Stomach (tissue), 8 donors: ENCODE measurements at regions not wholly inside any gene's neighbourhood (a gene's known extent, or its start where the extent isn't known, plus 50 kb on each side); places are given as distances from the start of the nearest gene placed in this dataset.
A peak's percentile ranks its signal among the peaks of the same experiment; 100 is the strongest.

ENCODE experiments used
- DNase-seq, 2 donors: peaks; one replicate each; pipeline versions ENCODE4 v3.0.0 to v3.0.0-alpha.2; 2013 to 2019
- H3K27ac ChIP-seq, 5 donors: fragments of 200-600 bp in 4 of 5; sonication (generic) in 4 of 5; one replicate each; pipeline ENCODE4 v1.5.1; 2013 to 2019; ENCODE audit warnings: mild to moderate bottlenecking in 1 of 5, moderate library complexity in 1 of 5
- H3K27me3 ChIP-seq, 3 donors: fragments of 200-600 bp; sonication (generic); one replicate each; pipeline ENCODE4 v1.5.1; 2017 to 2019; ENCODE audit warnings: mixed run types in 1 of 3
- H3K36me3 ChIP-seq, 4 donors: fragments of 200-600 bp; sonication (generic); 1 replicate in 3 of 4; 2 replicates in 1 of 4; pipeline ENCODE4 v1.5.1; 2016 to 2019
- H3K4me1 ChIP-seq, 4 donors: fragments of 200-600 bp; sonication (generic); one replicate each; pipeline ENCODE4 v1.5.1; 2016 to 2019
- H3K4me3 ChIP-seq, 4 donors: fragments of 200-600 bp; sonication (generic) in 3 of 4; one replicate each; pipeline ENCODE4 v1.5.1; 2016 to 2019; ENCODE audit warnings: mild to moderate bottlenecking in 1 of 4
- H3K9me3 ChIP-seq, 4 donors: fragments of 200-600 bp; sonication (generic); one replicate each; pipeline ENCODE4 v1.5.1; 2016 to 2019
- EP300 ChIP-seq: sonication (generic); formaldehyde crosslinking; IDR thresholded peaks from one replicate; pipeline ENCODE4 v1.6.1; 2017; ENCODE audit warnings: antibody characterized with exemption
- POLR2A ChIP-seq, 4 donors: fragments of 450-650 bp; IDR thresholded peaks; one replicate each; pipeline ENCODE4 v1.6.1; 2016; ENCODE audit warnings: antibody characterized with exemption in 4 of 4, control low read depth in 2 of 4, mild to moderate bottlenecking in 1 of 4, moderate library complexity in 1 of 4
- POLR2AphosphoS5 ChIP-seq, 3 donors: sonication (generic); formaldehyde crosslinking; IDR thresholded peaks; one replicate each; pipeline ENCODE4 v1.6.1; 2016; ENCODE audit warnings: antibody characterized with exemption in 3 of 3
- WGBS, 5 donors: extraction: QIAGEN DNeasy Blood & Tissue Kit in 3 of 5; methylation state at CpG; one replicate each; pipeline versions ENCODE4 v1.1.5 to v1.1.7; 2013 to 2018; 5-methylcytosine and 5-hydroxymethylcytosine counted together
- intact Hi-C: fragments of 100-400 bp; cut with DNase I; formaldehyde crosslinking; loops from one replicate; pipeline ENCODE4 v1.15.1; 2023; ENCODE audit warnings: low total_unique reads
- TF ChIP-seq, protein P1 (sequence below), 7 experiments: fragments of 450-650 bp in 4 of 7; fragments of 200-600 bp in 3 of 7; sonication (generic) in 3 of 7; IDR thresholded peaks; one replicate each; pipeline ENCODE4 v1.5.1; 2016 to 2019; ENCODE audit warnings: antibody characterized with exemption in 7 of 7, control low read depth in 2 of 7, mild to moderate bottlenecking in 1 of 7
- donor health status: healthy with polysubstance abuse.
- donor health status: Bipolar disorder and iron deficiency.
- donor health status: healthy.

- Histone ChIP-seq H3K4me3 (no peak overlapping the region), H3K9me3 (peaks cover 0 to 3% (median 0%) of the 10 kb centered on the region in 4 donors), H3K27me3 (no peaks in the 10 kb centered on the region), H3K36me3 (no peaks in the 10 kb centered on the region), H3K4me1 (no peaks in the 10 kb centered on the region), H3K27ac (no peak overlapping the region)
- TF ChIP-seq POLR2A (IDR thresholded peaks at IDR 0.05), result no peak
- TF ChIP-seq EP300, result no peak
- no peak for TF ChIP-seq POLR2AphosphoS5 (IDR thresholded peaks at IDR 0.05)
- TF ChIP-seq, protein P1, sequence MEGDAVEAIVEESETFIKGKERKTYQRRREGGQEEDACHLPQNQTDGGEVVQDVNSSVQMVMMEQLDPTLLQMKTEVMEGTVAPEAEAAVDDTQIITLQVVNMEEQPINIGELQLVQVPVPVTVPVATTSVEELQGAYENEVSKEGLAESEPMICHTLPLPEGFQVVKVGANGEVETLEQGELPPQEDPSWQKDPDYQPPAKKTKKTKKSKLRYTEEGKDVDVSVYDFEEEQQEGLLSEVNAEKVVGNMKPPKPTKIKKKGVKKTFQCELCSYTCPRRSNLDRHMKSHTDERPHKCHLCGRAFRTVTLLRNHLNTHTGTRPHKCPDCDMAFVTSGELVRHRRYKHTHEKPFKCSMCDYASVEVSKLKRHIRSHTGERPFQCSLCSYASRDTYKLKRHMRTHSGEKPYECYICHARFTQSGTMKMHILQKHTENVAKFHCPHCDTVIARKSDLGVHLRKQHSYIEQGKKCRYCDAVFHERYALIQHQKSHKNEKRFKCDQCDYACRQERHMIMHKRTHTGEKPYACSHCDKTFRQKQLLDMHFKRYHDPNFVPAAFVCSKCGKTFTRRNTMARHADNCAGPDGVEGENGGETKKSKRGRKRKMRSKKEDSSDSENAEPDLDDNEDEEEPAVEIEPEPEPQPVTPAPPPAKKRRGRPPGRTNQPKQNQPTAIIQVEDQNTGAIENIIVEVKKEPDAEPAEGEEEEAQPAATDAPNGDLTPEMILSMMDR (IDR thresholded peaks at IDR 0.05), result no peak
- peak in 1 of 2 donors; percentile 36 for DNase-seq
- 18 to 41% (median 36%) methylated on average over 7 of the region's 7 CpGs for WGBS, 5 donors
- intact Hi-C loops, result no loop called here
These were observed 201.6 kb upstream of the TMC3 start for GRCh38 chr15:81575436-81576123.

DNA sequence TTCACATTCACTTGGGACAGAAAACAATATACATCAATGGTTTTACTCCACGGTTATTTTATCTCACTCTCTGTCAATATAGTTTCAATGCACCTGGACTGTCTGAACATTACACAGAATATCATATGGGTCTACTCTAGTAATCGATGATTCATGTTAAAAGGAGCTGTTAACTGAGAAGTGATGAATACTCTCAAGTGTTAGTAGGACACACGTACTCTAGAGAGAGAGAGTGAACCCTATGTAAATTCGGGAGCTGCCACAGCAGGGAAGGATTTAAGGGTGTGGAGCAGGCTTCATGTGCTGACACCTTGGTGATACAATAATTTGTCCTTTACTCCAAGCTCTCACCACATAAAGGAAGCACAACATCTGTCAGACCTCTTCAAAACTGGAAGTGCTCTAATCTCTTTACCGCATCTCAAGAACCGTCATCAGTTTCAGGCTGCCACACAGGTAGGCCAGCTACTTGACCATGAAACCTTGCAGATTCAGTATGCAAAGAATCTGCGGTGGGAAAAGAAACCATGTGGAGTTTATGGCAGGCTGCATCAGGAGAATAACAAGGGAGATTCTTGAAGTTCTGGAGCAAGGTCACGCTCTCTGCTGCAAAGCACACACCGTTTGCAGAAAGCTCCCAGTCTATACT, 199.2 kb upstream of the TMC3 start:
- Histone ChIP-seq H3K4me1 (no peaks in the 10 kb centered on the region), H3K36me3 (no peaks in the 10 kb centered on the region), H3K9me3 (no peaks in the 10 kb centered on the region), H3K27me3 (no peaks in the 10 kb centered on the region), H3K27ac (no peak overlapping the region), H3K4me3 (no peak overlapping the region)
- WGBS, 5 donors, result 68 to 83% (median 80%) methylated on average over 9 of the region's 9 CpGs
- intact Hi-C loops, result no loop called here
- no peak for DNase-seq
- no peak for TF ChIP-seq POLR2A (IDR thresholded peaks at IDR 0.05)
- no peak for TF ChIP-seq POLR2AphosphoS5 (IDR thresholded peaks at IDR 0.05)
- TF ChIP-seq, protein P1 (IDR thresholded peaks at IDR 0.05), result no peak
- no peak for TF ChIP-seq EP300

DNA sequence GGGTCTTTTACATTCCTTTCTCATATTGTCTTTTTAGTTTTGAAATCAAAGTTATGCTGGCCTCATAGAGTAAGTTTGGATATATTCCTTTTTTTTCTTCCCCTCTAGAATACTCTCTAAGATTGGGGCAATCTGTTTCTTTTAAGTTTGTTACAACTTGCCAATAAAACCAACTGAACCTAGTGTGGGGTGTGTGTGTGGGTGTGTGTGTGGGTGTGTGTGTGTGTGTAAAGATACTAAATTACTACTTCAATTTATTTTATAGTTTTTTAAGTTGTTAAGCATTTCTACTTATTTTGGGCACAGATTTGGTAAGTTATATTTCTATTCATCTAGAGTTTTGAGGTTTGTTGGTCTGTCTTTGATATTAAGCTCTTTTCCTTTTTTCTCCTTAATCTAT, 198.2 kb upstream of the TMC3 start:
- no peak for DNase-seq
- no peaks in the 10 kb centered on the region for H3K4me1 ChIP-seq
- no peaks in the 10 kb centered on the region for H3K36me3 ChIP-seq
- no peaks in the 10 kb centered on the region for H3K27me3 ChIP-seq
- no peak overlapping the region for H3K27ac ChIP-seq
- intact Hi-C loops, result no loop called here
- H3K4me3 ChIP-seq, result no peak overlapping the region
- H3K9me3 ChIP-seq, result no peaks in the 10 kb centered on the region
- TF ChIP-seq, protein P1 (IDR thresholded peaks at IDR 0.05), result no peak
- TF ChIP-seq EP300, result no peak
- no peak for TF ChIP-seq POLR2A (IDR thresholded peaks at IDR 0.05)
- TF ChIP-seq POLR2AphosphoS5 (IDR thresholded peaks at IDR 0.05), result no peak

DNA sequence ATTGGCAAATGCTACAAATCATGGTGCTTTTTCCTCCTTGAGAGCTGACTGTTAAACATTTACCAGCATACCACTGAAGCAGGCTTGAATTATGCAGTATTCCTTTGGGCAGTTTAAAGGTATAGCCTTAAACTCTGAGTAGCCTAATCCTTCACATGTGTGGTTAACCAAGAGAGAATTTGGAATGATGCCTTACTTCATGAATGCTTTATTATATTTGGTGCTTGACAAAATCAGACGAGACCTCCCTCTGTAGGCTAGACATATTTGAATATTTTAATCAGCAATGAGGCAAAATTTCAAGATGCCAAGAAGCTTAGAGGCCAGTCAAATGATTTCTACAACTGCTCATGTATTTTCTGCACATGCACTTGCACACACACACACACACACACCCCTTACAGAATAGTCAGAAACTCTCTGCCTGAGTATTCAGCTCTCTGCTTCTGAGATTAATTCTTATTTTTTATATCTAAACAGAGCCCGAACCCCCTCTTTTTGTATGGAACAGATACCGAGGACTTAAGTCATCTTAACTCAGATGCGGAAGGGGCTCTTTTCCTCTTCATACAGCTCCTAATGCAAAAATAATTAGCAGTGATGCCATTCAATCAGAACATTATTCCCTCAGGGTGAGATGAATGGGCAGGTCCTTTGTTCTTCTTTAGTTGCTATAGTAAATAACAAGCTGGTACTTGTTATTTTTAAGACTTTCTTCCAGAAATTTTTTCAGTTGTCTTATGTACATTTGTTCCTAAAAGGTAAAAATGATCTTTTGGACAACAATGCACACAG, 195.5 kb upstream of the TMC3 start:
- WGBS, 5 donors, result 78 to 83% (median 80%) methylated on average over 4 of the region's 4 CpGs
- Histone ChIP-seq H3K4me3 (no peak overlapping the region), H3K36me3 (no peaks in the 10 kb centered on the region), H3K4me1 (no peaks in the 10 kb centered on the region), H3K27ac (no peak overlapping the region), H3K27me3 (no peaks in the 10 kb centered on the region), H3K9me3 (no peaks in the 10 kb centered on the region)
- intact Hi-C loops, result no loop called here
- DNase-seq, result no peak
- TF ChIP-seq POLR2A (IDR thresholded peaks at IDR 0.05), result no peak
- TF ChIP-seq, protein P1 (IDR thresholded peaks at IDR 0.05), result no peak
- TF ChIP-seq POLR2AphosphoS5 (IDR thresholded peaks at IDR 0.05), result no peak
- TF ChIP-seq EP300, result no peak
